Choroid plexus epithelial cell (primary cell): ENCODE measurements at regions not wholly inside any gene's neighbourhood (a gene's known extent, or its start where the extent isn't known, plus 50 kb on each side); places are given as distances from the start of the nearest gene placed in this dataset.
"Not testable (repeated sequence)": the region's sequence is repeated elsewhere in the genome, so short reads cannot be mapped to it uniquely, and the experiment has no call there.

Experiments
- DNase-seq: peaks from one replicate; pipeline ENCODE4 v3.0.0-alpha.2; 2010; ENCODE audit warnings: low read depth
- H3K4me3 ChIP-seq: 2 replicates; pipeline ENCODE4 v1.5.1; 2011; ENCODE audit warnings: low read depth, mild to moderate bottlenecking, control low read depth, low read length, moderate library complexity
- CTCF ChIP-seq: conservative IDR thresholded peaks from 2 replicates; pipeline ENCODE4 v1.5.1; 2011; ENCODE audit warnings: low read depth, mild to moderate bottlenecking, control low read depth, inconsistent platforms, low read length, moderate library complexity

GRCh38 chr7:17043012-17043877, 161.5 kb upstream of the AGR3 start:
- DNase-seq: peak; percentile 61
- TF ChIP-seq CTCF: no peak
- H3K4me3 ChIP-seq: peak overlapping the region; percentile 6

- no peak for TF ChIP-seq CTCF
- no peak for DNase-seq
- no peak overlapping the region for H3K4me3 ChIP-seq
Measured at GRCh38 chr7:17044396-17044795, 162.6 kb upstream of the AGR3 start.

GRCh38 chr7:17044861-17045260, 163.1 kb upstream of the AGR3 start:
- H3K4me3 ChIP-seq: no peak overlapping the region
- DNase-seq: no peak
- no peak for TF ChIP-seq CTCF

- no peak overlapping the region for H3K4me3 ChIP-seq
- DNase-seq: no peak
- TF ChIP-seq CTCF: no peak
Measured at GRCh38 chr7:17046259-17046658, 164.5 kb upstream of the AGR3 start.

GRCh38 chr7:17046666-17047065, 164.9 kb upstream of the AGR3 start:
- DNase-seq: no peak
- no peak overlapping the region for H3K4me3 ChIP-seq
- TF ChIP-seq CTCF: no peak

- not testable (repeated sequence) for H3K4me3 ChIP-seq, DNase-seq
Measured at GRCh38 chr7:17053164-17053563, 171.4 kb upstream of the AGR3 start.

GRCh38 chr7:17054206-17054605, 172.4 kb upstream of the AGR3 start:
- H3K4me3 ChIP-seq: no peak overlapping the region
- no peak for DNase-seq
- no peak for TF ChIP-seq CTCF
